ENCODE measurements at regions not wholly inside any gene's neighbourhood (a gene's known extent, or its start where the extent isn't known, plus 50 kb on each side); places are given as distances from the start of the nearest gene placed in this dataset.

- Histone ChIP-seq H3K4me3 (ENCODE audit: insufficient read depth, low read depth, low read length) (no peak overlapping the region), H3K27ac (ENCODE audit: insufficient read depth, low read length) (no peak overlapping the region), H3K18ac (ENCODE audit: low read depth, low read length) (no peak overlapping the region), H2BK20ac (ENCODE audit: low read depth, low read length) (no peak overlapping the region), H3K14ac (replicated peaks; ENCODE audit: low read depth, low read length) (no peak overlapping the region), H2BK15ac (ENCODE audit: low read depth, low read length) (no peak overlapping the region), H3K9me1 (ENCODE audit: insufficient read depth, low read length) (no peaks in the 10 kb centered on the region), H3K79me1 (ENCODE audit: low read depth in 1 of 2, low read length in 2 of 2) (no peaks in the 10 kb centered on the region), H2AFZ (replicated peaks; ENCODE audit: low read length, poor library complexity) (no peak overlapping the region), H3K9ac (ENCODE audit: low read depth, low read length) (no peak overlapping the region), H3K4me2 (ENCODE audit: low read depth, low read length) (no peak overlapping the region), H4K91ac (ENCODE audit: insufficient read depth, low read depth, low read length) (no peak overlapping the region), H4K20me1 (ENCODE audit: insufficient read depth, low read length) (no peaks in the 10 kb centered on the region), H3K36me3 (ENCODE audit: control insufficient read depth, insufficient read depth, low read length) (no peaks in the 10 kb centered on the region), H3K23ac (ENCODE audit: low read depth, low read length) (no peak overlapping the region), H2BK5ac (ENCODE audit: low read depth, low read length, poor library complexity, severe bottlenecking) (no peak overlapping the region), H4K8ac (ENCODE audit: low read depth in 2 of 2, low read length in 2 of 2) (no peak overlapping the region), H3K4ac (ENCODE audit: low read depth, low read length) (no peak overlapping the region), H2AK9ac (replicated peaks; ENCODE audit: low read depth, low read length, poor library complexity) (no peak overlapping the region), H3K27me3 (ENCODE audit: control insufficient read depth, insufficient read depth, low read length) (no peaks in the 10 kb centered on the region; the same call in 1 of the 2 replicates), H4K5ac (ENCODE audit: low read depth, low read length) (no peak overlapping the region), H2AK5ac (ENCODE audit: low read depth, low read length) (no peak overlapping the region), H2BK120ac (ENCODE audit: low read depth, low read length) (no peak overlapping the region), H3K9me3 (ENCODE audit: control insufficient read depth, insufficient read depth, low read length) (no peaks in the 10 kb centered on the region), H3K56ac (ENCODE audit: extremely low read depth, insufficient read depth, low read length) (no peak overlapping the region), H3K4me1 (ENCODE audit: control insufficient read depth, insufficient read depth, low read length) (no peaks in the 10 kb centered on the region)
- intact Hi-C loops (cut with micrococcal nuclease) = no loop called here
- TF ChIP-seq CEBPB (IDR thresholded peaks at IDR 0.05; ENCODE audit: low read depth, low read length) = no peak
- no peak for TF ChIP-seq SMC3 (IDR thresholded peaks at IDR 0.05; ENCODE audit: low read depth, low read length)
- no peak for TF ChIP-seq RAD21 (IDR thresholded peaks at IDR 0.05; ENCODE audit: low read length)
- TF ChIP-seq MAFK (IDR thresholded peaks at IDR 0.05; ENCODE audit: low read depth, low read length) = no peak
- TF ChIP-seq MXI1 (IDR thresholded peaks at IDR 0.05; ENCODE audit: borderline replicate concordance, low read depth, low read length) = no peak
- no peak for TF ChIP-seq FOS (IDR thresholded peaks at IDR 0.05; ENCODE audit: low read depth, low read length)
- no peak for TF ChIP-seq NFE2L2 (IDR thresholded peaks at IDR 0.05; ENCODE audit: low read depth, low read length)
- TF ChIP-seq MAZ (IDR thresholded peaks at IDR 0.05; ENCODE audit: borderline replicate concordance, low read depth, low read length) = no peak
- no peak for TF ChIP-seq RCOR1 (IDR thresholded peaks at IDR 0.05; ENCODE audit: insufficient replicate concordance, low read length)
- no peak for TF ChIP-seq POLR2A (IDR thresholded peaks at IDR 0.05; ENCODE audit: low read depth, low read length)
- TF ChIP-seq USF2 (IDR thresholded peaks at IDR 0.05; ENCODE audit: low read depth, low read length) = no peak
- TF ChIP-seq BHLHE40 (IDR thresholded peaks at IDR 0.05; ENCODE audit: low read depth, low read length) = no peak
- BruUV-seq (replicated peaks) = no TSS peak
- DNase-seq (no peak), ATAC-seq (ENCODE audit: low read depth) (no peak)
- WGBS, 2 experiments (ENCODE audit: extremely low coverage in 2 of 2, insufficient read length in 1 of 2) = 13% methylated on average over 1 of the region's 1 CpG; no CpG with 5 or more reads in 1 of the 2 experiments
- POLR2A ChIA-PET (ENCODE audit: unreplicated experiment) = no interaction called here
- CTCF ChIA-PET = no interaction called here
- in situ Hi-C loops (cut with MboI; ENCODE audit: low sequenced_read_pairs) = no loop called here
- dilution Hi-C loops (cut with HindIII; ENCODE audit: low sequenced_read_pairs, unreplicated experiment) = no loop called here
Observed at GRCh38 chr2:156753766-156754165, 317.6 kb downstream of the GPD2 start.

Data from IMR-90 (cell line).